ENCODE measurements at regions not wholly inside any gene's neighbourhood (a gene's known extent, or its start where the extent isn't known, plus 50 kb on each side); places are given as distances from the start of the nearest gene placed in this dataset.
A peak's percentile ranks its signal among the peaks of the same experiment; 100 is the strongest.

GRCh38 chr2:42918041-42918440, 125.7 kb upstream of the HAAO start:
- no peak overlapping the region for H3K27ac ChIP-seq
- in situ Hi-C loops (cut with HindIII; ENCODE audit: low pct_ligation_motif_present, low sequenced_read_pairs), result no loop called here
- no peak overlapping the region for H3K4me3 ChIP-seq (ENCODE audit: low read depth, low read length)
- TF ChIP-seq, protein P1, sequence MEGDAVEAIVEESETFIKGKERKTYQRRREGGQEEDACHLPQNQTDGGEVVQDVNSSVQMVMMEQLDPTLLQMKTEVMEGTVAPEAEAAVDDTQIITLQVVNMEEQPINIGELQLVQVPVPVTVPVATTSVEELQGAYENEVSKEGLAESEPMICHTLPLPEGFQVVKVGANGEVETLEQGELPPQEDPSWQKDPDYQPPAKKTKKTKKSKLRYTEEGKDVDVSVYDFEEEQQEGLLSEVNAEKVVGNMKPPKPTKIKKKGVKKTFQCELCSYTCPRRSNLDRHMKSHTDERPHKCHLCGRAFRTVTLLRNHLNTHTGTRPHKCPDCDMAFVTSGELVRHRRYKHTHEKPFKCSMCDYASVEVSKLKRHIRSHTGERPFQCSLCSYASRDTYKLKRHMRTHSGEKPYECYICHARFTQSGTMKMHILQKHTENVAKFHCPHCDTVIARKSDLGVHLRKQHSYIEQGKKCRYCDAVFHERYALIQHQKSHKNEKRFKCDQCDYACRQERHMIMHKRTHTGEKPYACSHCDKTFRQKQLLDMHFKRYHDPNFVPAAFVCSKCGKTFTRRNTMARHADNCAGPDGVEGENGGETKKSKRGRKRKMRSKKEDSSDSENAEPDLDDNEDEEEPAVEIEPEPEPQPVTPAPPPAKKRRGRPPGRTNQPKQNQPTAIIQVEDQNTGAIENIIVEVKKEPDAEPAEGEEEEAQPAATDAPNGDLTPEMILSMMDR (IDR thresholded peaks at IDR 0.05; ENCODE audit: low read depth, low read length, missing control alignments), result no peak
- H3K27me3 ChIP-seq (replicated peaks), result no peaks in the 10 kb centered on the region
- DNase-seq, result no peak
- H3K36me3 ChIP-seq (replicated peaks), result no peaks in the 10 kb centered on the region

GRCh38 chr2:42917425-42917927, 125.1 kb upstream of the HAAO start:
- Histone ChIP-seq H3K27me3 (replicated peaks) (no peaks in the 10 kb centered on the region), H3K27ac (peak overlapping the region; percentile 10), H3K36me3 (replicated peaks) (no peaks in the 10 kb centered on the region), H3K4me3 (ENCODE audit: low read depth, low read length) (no peak overlapping the region)
- peak; percentile 93 for DNase-seq
- in situ Hi-C loops (cut with HindIII; ENCODE audit: low pct_ligation_motif_present, low sequenced_read_pairs), result no loop called here
- TF ChIP-seq, protein P1 (IDR thresholded peaks at IDR 0.05; ENCODE audit: low read depth, low read length, missing control alignments), result no peak

- no peak overlapping the region for H3K4me3 ChIP-seq (ENCODE audit: low read depth, low read length)
- H3K27ac ChIP-seq, result no peak overlapping the region
- TF ChIP-seq, protein P1 (IDR thresholded peaks at IDR 0.05; ENCODE audit: low read depth, low read length, missing control alignments), result no peak
- no peaks in the 10 kb centered on the region for H3K27me3 ChIP-seq (replicated peaks)
- in situ Hi-C loops (cut with HindIII; ENCODE audit: low pct_ligation_motif_present, low sequenced_read_pairs), result no loop called here
- no peaks in the 10 kb centered on the region for H3K36me3 ChIP-seq (replicated peaks)
- DNase-seq, result no peak
These were observed 123.9 kb upstream of the HAAO start for GRCh38 chr2:42916324-42916723.

DNA sequence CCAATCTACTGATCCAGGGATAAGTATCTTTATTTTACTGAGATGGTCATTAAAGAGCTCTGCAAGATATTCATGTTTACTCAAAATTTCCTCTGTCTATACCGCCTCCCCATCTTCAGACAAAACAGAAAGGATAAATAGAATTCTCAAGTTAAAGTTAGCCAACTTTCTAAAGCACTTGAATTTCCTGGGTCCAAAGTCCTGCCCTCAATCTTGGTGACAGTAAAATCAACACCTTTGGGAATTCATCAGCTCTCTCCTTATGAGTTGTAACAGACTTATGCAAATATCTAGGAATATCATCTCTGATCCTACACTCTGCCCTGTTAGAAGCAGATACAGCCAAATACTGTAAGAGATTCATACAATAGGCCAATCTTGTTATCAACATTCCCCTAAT, 122.5 kb upstream of the HAAO start:
- no peak overlapping the region for H3K27ac ChIP-seq

GRCh38 chr2:42914314-42914713, 121.9 kb upstream of the HAAO start:
- H3K27ac ChIP-seq, result no peak overlapping the region
- no peaks in the 10 kb centered on the region for H3K36me3 ChIP-seq (replicated peaks)
- DNase-seq, result no peak
- no peaks in the 10 kb centered on the region for H3K27me3 ChIP-seq (replicated peaks)
- TF ChIP-seq, protein P1 (IDR thresholded peaks at IDR 0.05; ENCODE audit: low read depth, low read length, missing control alignments), result no peak
- in situ Hi-C loops (cut with HindIII; ENCODE audit: low pct_ligation_motif_present, low sequenced_read_pairs), result no loop called here
- no peak overlapping the region for H3K4me3 ChIP-seq (ENCODE audit: low read depth, low read length)

More for the DNA sequence above, 122.5 kb upstream of the HAAO start:
- TF ChIP-seq, protein P1 (IDR thresholded peaks at IDR 0.05; ENCODE audit: low read depth, low read length, missing control alignments), result no peak
- no peaks in the 10 kb centered on the region for H3K36me3 ChIP-seq (replicated peaks)
- in situ Hi-C loops (cut with HindIII; ENCODE audit: low pct_ligation_motif_present, low sequenced_read_pairs), result no loop called here
- no peak for DNase-seq
- H3K27me3 ChIP-seq (replicated peaks), result no peaks in the 10 kb centered on the region
- H3K4me3 ChIP-seq (ENCODE audit: low read depth, low read length), result no peak overlapping the region

- TF ChIP-seq, protein P1 (IDR thresholded peaks at IDR 0.05; ENCODE audit: low read depth, low read length, missing control alignments), result no peak
- Histone ChIP-seq H3K4me3 (ENCODE audit: low read depth, low read length) (no peak overlapping the region), H3K27ac (no peak overlapping the region), H3K27me3 (replicated peaks) (no peaks in the 10 kb centered on the region), H3K36me3 (replicated peaks) (no peaks in the 10 kb centered on the region)
- in situ Hi-C loops (cut with HindIII; ENCODE audit: low pct_ligation_motif_present, low sequenced_read_pairs), result no loop called here
- DNase-seq, result no peak
These were observed 121.0 kb upstream of the HAAO start for GRCh38 chr2:42913280-42913878.
